Progenitor cell of endocrine pancreas (in vitro differentiated cells): ENCODE measurements at regions not wholly inside any gene's neighbourhood (a gene's known extent, or its start where the extent isn't known, plus 50 kb on each side); places are given as distances from the start of the nearest gene placed in this dataset.

Experiments used
- DNase-seq: peaks from one replicate; pipeline ENCODE4 v3.0.0; 2021; ENCODE audit warnings: low spot score; ENCODE audit not compliant: unreplicated experiment
- H3K27ac Mint-ChIP-seq: 2 replicates; pipeline ENCODE4 v1.8.0; 2021; ENCODE audit warnings: mild to moderate bottlenecking, moderate library complexity, mixed read lengths
- H3K27me3 Mint-ChIP-seq: 2 replicates; pipeline ENCODE4 v1.8.0; 2021; ENCODE audit warnings: mixed read lengths
- H3K36me3 Mint-ChIP-seq: 2 replicates; pipeline ENCODE4 v1.8.0; 2022; ENCODE audit warnings: mixed read lengths; ENCODE audit not compliant: insufficient read depth
- H3K4me1 Mint-ChIP-seq: 2 replicates; pipeline ENCODE4 v1.8.0; 2021; ENCODE audit warnings: low read depth, mixed read lengths
- H3K4me3 Mint-ChIP-seq: 2 replicates; pipeline ENCODE4 v1.8.0; 2021; ENCODE audit warnings: low read depth, mild to moderate bottlenecking, moderate library complexity, mixed read lengths
- H3K9me3 Mint-ChIP-seq: 2 replicates; pipeline ENCODE4 v1.8.0; 2021; ENCODE audit warnings: low read depth, mixed read lengths
- TF ChIP-seq, protein P1 (sequence below): fragments of 200-600 bp; sonication (generic); IDR thresholded peaks from one replicate; pipeline ENCODE4 v1.5.0; 2021; ENCODE audit warnings: antibody characterized with exemption, mild to moderate bottlenecking; ENCODE audit not compliant: unreplicated experiment

DNA sequence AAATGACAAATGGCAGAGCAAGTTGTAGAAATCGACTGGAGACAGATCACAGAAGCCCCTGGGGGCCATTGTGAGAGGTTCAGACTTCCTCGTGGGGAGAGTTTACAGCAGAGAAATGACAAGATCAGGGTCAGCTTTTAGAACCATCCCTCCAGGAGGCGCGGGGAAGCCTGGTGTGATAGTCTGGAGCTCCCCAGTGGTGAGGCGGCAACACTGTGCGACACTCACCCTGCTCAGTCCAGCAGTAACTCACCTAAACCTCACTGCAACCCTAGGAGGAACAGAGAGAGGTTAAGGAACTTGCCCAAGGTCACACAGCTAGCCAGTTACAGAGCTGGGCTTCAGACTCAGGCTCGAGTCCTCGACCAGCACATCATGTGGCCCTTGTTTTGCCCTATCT lies 123.4 kb upstream of the IRX3 start:
- no peak overlapping the region for H3K27ac Mint-ChIP-seq
- no peaks in the 10 kb centered on the region for H3K9me3 Mint-ChIP-seq
- no peaks in the 10 kb centered on the region for H3K36me3 Mint-ChIP-seq
- TF ChIP-seq, protein P1, sequence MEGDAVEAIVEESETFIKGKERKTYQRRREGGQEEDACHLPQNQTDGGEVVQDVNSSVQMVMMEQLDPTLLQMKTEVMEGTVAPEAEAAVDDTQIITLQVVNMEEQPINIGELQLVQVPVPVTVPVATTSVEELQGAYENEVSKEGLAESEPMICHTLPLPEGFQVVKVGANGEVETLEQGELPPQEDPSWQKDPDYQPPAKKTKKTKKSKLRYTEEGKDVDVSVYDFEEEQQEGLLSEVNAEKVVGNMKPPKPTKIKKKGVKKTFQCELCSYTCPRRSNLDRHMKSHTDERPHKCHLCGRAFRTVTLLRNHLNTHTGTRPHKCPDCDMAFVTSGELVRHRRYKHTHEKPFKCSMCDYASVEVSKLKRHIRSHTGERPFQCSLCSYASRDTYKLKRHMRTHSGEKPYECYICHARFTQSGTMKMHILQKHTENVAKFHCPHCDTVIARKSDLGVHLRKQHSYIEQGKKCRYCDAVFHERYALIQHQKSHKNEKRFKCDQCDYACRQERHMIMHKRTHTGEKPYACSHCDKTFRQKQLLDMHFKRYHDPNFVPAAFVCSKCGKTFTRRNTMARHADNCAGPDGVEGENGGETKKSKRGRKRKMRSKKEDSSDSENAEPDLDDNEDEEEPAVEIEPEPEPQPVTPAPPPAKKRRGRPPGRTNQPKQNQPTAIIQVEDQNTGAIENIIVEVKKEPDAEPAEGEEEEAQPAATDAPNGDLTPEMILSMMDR, result no peak
- no peak overlapping the region for H3K4me3 Mint-ChIP-seq
- peaks cover 3% of the 10 kb centered on the region for H3K4me1 Mint-ChIP-seq
- no peak for DNase-seq
- peaks cover 50% of the 10 kb centered on the region for H3K27me3 Mint-ChIP-seq

DNA sequence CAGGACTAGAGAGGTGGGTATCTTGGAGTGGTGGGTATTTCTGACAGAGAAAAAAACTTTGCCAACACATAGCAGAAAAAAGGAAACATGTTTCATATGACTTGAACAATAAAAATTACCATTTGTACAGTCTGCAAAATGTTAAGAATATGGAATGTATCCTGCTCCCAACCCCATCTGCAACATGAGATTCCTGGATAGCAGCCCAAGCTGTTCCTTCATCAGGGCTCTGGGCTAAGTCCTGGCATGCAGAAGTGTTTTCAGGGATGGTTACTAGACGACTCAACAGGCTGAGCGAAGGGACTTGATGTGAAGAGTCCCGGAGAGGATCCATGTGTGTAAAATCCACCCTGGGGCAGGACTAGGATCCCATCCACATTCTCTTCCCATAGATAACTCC lies 121.0 kb upstream of the IRX3 start:
- Mint-ChIP-seq H3K4me1 (no peaks in the 10 kb centered on the region), H3K4me3 (no peak overlapping the region), H3K36me3 (no peaks in the 10 kb centered on the region), H3K27ac (no peak overlapping the region), H3K27me3 (peaks cover 39% of the 10 kb centered on the region), H3K9me3 (no peaks in the 10 kb centered on the region)
- DNase-seq, result no peak
- TF ChIP-seq, protein P1, result no peak

DNA sequence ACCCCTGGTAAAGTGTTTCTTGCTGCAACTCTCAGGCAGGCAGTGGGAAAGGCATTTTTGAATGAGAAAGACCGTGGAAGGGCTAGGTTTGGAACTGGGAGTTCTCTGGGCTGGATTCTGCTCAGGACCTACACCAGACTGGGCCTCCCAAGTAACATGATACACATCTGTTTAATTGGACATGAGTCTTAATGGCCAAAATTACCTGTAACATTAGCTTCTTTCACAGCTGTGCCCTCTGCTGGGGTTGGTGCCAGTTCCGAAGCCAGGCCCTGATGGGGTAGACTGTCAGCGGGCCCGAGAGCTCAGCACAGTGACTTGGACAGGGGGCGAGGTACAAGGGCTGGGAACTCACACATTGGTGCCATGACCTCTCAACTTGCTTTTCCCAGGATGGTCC lies 118.9 kb upstream of the IRX3 start:
- Mint-ChIP-seq H3K36me3 (no peaks in the 10 kb centered on the region), H3K4me1 (peaks cover 1% of the 10 kb centered on the region), H3K27me3 (peaks cover 33% of the 10 kb centered on the region), H3K27ac (no peak overlapping the region), H3K9me3 (no peaks in the 10 kb centered on the region), H3K4me3 (no peak overlapping the region)
- TF ChIP-seq, protein P1, result no peak
- no peak for DNase-seq

DNA sequence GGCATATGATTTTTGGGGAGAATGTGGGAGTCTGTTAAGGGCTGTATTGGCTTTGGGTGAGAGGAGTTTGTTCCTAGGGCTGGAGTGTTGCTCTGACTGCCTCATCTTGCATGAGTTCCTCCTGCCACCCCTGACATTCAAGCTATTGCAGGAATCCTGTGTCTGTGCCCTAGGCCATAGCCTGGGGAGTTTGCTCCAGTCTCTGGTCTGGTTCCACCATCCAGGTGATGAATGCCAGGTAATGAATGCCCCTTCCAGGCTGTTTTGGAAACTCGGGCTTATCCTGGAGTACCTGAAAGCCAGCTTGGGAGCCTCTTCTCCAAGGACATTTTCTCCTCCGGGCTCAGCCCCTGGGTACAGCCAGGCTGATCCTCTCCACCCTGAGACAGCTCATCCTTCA lies 117.0 kb upstream of the IRX3 start:
- TF ChIP-seq, protein P1, result no peak
- no peak overlapping the region for H3K27ac Mint-ChIP-seq
- peaks cover 36% of the 10 kb centered on the region for H3K27me3 Mint-ChIP-seq
- no peaks in the 10 kb centered on the region for H3K36me3 Mint-ChIP-seq
- no peaks in the 10 kb centered on the region for H3K9me3 Mint-ChIP-seq
- no peak for DNase-seq
- H3K4me1 Mint-ChIP-seq, result peaks cover 1% of the 10 kb centered on the region
- H3K4me3 Mint-ChIP-seq, result no peak overlapping the region

DNA sequence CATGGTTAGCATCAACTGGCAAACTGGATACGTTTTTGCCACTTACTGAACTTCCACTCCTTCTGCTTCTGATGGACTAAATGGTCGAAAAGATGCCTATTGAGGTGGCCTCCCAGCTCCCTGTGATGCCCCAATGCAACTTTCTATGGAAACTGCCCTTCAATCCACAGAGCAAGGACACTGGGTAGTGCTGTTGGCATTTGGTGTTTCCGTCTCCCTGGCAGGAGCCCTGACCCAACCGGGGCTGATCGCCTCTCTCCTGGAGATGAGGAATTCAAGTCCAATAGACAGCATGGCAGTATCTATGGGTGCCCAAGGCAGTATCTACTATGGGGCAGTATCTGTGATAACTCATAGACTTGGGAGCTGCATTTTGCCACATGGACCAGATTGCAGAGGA lies 116.3 kb upstream of the IRX3 start:
- no peak overlapping the region for H3K27ac Mint-ChIP-seq
- TF ChIP-seq, protein P1, result no peak
- H3K36me3 Mint-ChIP-seq, result no peaks in the 10 kb centered on the region
- no peak for DNase-seq
- H3K9me3 Mint-ChIP-seq, result no peaks in the 10 kb centered on the region
- H3K4me1 Mint-ChIP-seq, result peaks cover 1% of the 10 kb centered on the region
- peaks cover 37% of the 10 kb centered on the region for H3K27me3 Mint-ChIP-seq
- H3K4me3 Mint-ChIP-seq, result no peak overlapping the region

DNA sequence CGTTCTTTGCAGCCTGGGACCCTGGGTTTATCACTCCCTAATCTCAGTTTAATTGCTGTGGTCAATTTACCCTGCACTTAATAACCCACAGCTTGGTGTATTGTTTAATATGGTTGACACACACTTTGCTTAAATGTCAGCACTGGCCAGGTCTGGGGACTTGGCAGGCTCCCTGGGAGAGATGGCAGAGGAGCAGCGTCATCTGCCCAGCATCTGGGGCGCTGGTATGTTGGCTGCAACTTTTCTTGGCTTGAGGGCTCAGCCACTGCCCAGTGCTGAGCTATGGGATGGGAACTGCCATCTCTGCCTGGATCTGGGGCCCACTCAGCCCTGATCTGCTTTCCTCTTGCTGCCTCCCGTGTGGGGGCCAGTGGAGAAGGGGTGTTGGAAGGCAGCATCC lies 115.7 kb upstream of the IRX3 start:
- no peak for DNase-seq
- Mint-ChIP-seq H3K4me3 (no peak overlapping the region), H3K36me3 (no peaks in the 10 kb centered on the region), H3K9me3 (no peaks in the 10 kb centered on the region), H3K27ac (no peak overlapping the region), H3K27me3 (peaks cover 37% of the 10 kb centered on the region), H3K4me1 (peaks cover 1% of the 10 kb centered on the region)
- TF ChIP-seq, protein P1, result no peak
